ENCODE measurements at regions not wholly inside any gene's neighbourhood (a gene's known extent, or its start where the extent isn't known, plus 50 kb on each side); places are given as distances from the start of the nearest gene placed in this dataset.
"Not testable (repeated sequence)": the region's sequence is repeated elsewhere in the genome, so short reads cannot be mapped to it uniquely, and the experiment has no call there.

DNA sequence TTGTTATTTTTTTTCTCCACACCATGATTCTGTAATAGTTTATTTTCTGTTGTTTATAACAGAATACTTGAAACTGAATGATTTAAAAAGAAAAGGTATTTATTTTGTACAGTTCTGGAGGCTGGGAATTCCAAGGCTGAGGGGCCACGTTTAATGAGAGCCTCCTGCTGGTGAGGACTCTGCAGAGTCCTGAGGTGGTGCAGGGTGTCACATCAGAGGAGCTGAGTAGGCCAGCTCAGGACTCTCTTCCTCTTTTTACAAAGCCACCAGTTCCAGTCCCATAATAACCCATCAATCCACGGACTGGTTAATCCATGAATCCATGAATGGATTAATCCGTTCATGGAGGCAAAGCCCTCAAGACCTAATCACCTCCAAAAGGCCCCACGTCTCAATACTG lies 71.6 kb downstream of the TFAP2A start:
- no peak for DNase-seq (ENCODE audit: low spot score)

GRCh38 chr6:10341605-10342004 lies 73.3 kb downstream of the TFAP2A start:
- no peak for DNase-seq (ENCODE audit: low spot score)

- peak; percentile 61 for DNase-seq (ENCODE audit: low spot score)
These were observed 76.7 kb downstream of the TFAP2A start for GRCh38 chr6:10338151-10338550.

DNA sequence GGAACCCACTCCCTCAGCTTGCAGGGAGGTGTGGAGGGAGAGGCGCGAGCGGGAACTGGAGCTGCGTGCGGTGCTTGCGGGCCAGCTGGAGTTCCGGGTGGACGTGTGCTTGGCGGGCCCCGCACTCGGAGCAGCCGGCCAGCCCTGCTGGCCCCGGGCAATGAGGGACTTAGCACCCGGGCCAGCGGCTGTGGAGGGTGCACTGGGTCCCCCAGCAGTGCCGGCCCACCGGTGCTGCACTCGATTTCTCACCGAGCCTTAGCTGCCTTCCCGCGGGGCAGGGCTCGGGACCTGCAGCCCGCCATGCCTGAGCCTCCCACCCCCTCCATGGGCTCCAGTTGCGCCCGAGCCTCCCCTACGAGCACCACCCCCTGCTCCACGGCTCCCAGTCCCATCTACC lies 77.5 kb downstream of the TFAP2A start:
- not testable (repeated sequence) for DNase-seq (ENCODE audit: low spot score)

DNA sequence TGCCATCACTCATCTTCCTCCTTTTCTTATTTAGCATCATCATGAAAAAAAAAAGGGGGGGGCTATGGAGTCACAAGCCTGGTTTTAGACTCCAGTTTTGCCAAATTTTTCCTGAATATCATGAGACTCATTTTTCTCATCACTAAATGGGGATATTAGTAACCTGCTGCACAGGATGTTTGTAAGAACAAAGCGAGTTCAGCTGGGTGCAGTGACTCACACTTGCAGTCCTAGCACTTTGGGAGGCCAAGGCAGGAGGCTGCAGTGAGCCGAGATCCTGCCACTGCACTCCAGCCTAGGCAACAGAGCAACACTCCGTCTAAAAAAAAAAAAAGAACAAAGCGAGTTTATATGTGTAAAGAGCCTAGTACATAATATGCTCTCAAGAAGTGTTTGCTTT lies 82.8 kb downstream of the TFAP2A start:
- no peak for DNase-seq (ENCODE audit: low spot score)

DNA sequence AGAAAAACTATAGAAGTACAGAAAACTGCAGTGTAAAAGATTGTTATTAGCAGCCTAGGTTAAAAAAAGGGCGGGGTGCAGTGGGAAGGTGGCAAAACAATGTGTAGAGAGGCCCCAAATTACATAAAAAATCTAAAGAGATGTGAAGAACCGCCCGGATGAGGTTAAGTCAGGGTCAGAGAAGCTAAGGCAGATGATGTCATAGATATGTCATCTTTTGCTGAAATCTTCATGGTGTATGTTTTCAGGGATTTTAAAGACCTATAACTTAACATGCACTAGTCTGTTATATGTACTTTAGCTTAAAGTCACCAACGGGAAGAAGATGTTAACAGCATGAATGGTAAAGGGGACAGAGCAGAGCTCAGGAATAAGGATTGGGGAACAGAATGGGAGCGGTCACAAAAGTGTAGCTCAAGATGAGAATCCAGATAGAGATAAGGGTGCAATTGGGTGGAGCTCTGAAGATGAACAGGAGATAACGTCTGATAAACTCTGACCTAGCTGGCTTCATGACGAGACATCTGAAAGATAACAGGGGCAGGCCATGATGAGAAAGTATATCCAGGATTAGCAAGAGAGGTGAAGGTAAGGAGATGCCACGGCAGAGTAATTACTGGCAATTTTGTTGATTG lies 83.4 kb downstream of the TFAP2A start:
- DNase-seq (ENCODE audit: low spot score): no peak

DNA sequence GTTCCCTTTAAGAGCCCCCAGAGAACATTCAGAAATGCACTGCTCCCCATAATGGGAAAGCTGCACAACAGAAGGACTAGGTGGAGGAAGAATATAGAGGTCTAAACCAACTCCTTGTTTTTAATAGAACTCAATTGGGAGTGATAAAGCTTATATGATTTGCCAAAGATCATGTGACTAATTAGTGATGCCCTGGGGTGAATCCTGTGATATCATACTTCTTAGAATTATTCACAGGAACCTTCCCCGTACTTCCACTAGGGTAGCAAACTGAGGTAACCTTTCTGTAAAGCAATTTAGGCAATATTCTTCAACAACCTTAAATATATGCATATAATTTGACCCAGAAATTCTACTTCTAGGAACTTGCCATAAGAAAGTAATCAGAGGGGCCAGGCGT lies 84.4 kb downstream of the TFAP2A start:
- no peak for DNase-seq (ENCODE audit: low spot score)

DNA sequence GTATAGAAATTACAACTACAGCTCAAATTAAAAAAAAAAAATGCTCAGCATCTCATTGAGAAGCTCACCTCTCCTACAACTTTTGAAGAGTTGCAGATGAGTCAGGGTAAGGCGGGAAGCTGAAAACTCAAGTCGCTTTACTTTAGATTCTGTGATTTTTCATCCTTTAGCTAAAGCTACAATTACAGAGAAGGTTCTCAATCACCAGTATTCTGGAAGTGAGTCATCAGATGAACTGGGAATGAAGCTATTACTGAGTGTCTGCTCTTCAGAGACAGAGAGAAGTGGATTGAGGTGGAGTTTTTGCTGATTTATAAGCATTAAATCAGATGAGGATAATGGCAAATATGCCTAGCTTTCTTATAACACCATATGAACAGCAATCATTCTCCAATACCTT lies 91.9 kb downstream of the TFAP2A start:
- peak; percentile 52 for DNase-seq (ENCODE audit: low spot score)

- DNase-seq (ENCODE audit: low spot score): no peak
These were observed 94.6 kb downstream of the TFAP2A start for GRCh38 chr6:10320291-10320690.

GRCh38 chr6:10316373-10316721 lies 98.5 kb downstream of the TFAP2A start:
- peak; percentile 81 for DNase-seq (ENCODE audit: low spot score)

GRCh38 chr6:10315658-10316372 lies 99.1 kb downstream of the TFAP2A start:
- peak; percentile 11 for DNase-seq (ENCODE audit: low spot score)

GRCh38 chr6:10315034-10315433 lies 99.8 kb downstream of the TFAP2A start:
- no peak for DNase-seq (ENCODE audit: low spot score)

DNA sequence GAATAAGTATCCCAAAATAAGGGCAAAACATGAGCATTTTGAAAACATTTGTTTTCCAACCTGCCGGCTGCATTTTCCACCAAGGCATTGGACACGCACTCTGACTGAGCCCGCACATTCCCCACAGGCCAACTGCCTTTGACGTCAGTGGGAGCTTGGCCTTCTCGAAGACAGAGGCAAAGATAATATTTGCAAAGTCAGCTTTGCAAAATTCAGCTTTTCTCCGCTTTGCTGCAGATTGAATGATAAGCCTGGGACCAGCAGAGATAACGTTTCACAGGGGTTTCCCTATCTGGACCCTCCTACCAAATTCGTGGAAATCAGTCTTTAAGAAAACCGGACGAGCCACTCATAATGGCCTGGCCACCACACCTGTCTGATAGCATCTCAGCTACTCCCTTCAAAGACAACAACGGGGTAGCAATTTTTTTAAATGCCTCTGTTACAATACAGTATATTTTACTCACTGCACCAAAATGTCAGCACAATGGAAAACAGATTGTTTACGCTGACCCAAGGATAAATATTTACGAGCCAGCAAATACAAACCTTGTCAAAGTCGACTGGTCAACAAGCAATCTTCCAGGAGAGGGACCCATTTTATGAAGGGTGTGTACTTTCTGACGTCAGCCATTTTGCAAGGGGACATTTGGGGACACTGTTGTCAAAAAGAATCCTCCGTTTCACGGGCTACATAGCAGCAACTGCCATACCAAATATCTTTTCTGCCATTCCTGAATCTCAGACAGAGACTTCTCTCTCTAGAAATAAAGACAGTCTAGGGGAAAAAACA lies 100.5 kb downstream of the TFAP2A start:
- no peak for DNase-seq (ENCODE audit: low spot score)

- no peak for DNase-seq (ENCODE audit: low spot score)
These were observed 101.1 kb downstream of the TFAP2A start for GRCh38 chr6:10313799-10314162.

- no peak for DNase-seq (ENCODE audit: low spot score)
These were observed 102.4 kb downstream of the TFAP2A start for GRCh38 chr6:10312445-10312844.

GRCh38 chr6:10311546-10312405 lies 103.1 kb downstream of the TFAP2A start:
- not testable (repeated sequence) for DNase-seq (ENCODE audit: low spot score)

- DNase-seq (ENCODE audit: low spot score): peak; percentile 39
These were observed 104.0 kb downstream of the TFAP2A start for GRCh38 chr6:10310826-10311225.

DNA sequence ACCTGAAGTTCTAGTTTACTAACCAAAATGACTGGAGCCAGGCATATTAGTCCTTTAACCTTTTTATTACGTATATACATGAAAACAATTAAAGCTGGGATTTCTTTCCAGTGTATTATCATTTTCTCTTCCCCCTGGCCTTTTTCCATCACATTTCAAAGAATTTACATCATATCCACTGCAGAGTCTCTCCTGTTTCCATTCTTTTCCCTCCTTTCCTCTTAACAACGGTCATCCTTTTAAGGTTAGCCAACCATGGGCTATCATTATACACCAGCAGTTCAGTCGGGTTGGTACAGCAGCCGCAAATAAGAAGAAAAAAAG lies 104.6 kb downstream of the TFAP2A start:
- no peak for DNase-seq (ENCODE audit: low spot score)

- no peak for DNase-seq (ENCODE audit: low spot score)
These were observed 105.2 kb downstream of the TFAP2A start for GRCh38 chr6:10309457-10310329.

DNA sequence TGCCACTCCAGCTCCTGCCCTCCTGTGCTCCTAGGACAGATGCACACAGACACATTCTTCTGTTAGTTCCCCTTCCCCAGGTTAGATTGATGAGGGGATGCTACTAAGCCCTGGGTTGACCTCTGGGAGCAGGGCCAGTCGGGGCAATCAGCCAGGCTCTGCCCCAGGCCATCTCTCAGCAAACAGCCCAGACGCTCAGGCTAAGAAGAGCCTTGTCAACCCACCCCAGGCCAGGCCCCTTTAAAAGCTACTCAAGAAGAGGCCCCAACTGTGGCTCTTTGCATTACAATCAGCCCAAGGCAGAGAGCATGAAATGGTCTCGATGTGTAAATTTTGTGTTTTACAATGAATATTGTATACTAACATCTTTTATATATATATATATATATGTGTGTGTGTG lies 107.4 kb downstream of the TFAP2A start:
- no peak for DNase-seq (ENCODE audit: low spot score)

DNA sequence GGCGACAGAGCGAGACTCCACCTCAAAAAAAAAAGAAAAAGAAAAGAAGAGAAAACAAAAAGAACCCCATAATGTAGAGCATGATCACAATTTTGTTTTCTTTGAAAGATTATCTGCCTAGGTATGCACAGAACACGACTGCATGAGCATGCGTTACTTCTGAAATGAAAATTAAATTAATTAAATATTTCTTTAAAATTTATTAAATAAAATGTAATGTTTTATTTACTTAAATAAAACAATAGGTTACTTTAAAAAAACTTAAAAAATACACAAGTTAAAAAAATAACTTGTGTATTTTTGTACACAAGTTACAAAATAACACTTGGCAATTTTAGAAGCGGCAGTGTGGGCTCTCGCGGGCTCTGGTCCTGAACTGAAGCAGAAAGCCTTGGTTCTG lies 107.8 kb downstream of the TFAP2A start:
- DNase-seq (ENCODE audit: low spot score): no peak

Data from A172 (cell line).